GM19468 (cell line): ENCODE measurements at regions not wholly inside any gene's neighbourhood (a gene's known extent, or its start where the extent isn't known, plus 50 kb on each side); places are given as distances from the start of the nearest gene placed in this dataset.
"Not testable (repeated sequence)": the region's sequence is repeated elsewhere in the genome, so short reads cannot be mapped to it uniquely, and the experiment has no call there.

Experiments
- ATAC-seq: cut with Tn5 transposase; IDR thresholded peaks from one replicate; pipeline ENCODE4 v1.9.1; 2021; ENCODE audit warnings: mild to moderate bottlenecking, moderate library complexity, moderate number of reproducible peaks; ENCODE audit not compliant: unreplicated experiment; ENCODE audit errors: extremely low read depth

- no peak for ATAC-seq
Measured at GRCh38 chr18:22827741-22828140, 105.4 kb upstream of the RBBP8 start.

DNA sequence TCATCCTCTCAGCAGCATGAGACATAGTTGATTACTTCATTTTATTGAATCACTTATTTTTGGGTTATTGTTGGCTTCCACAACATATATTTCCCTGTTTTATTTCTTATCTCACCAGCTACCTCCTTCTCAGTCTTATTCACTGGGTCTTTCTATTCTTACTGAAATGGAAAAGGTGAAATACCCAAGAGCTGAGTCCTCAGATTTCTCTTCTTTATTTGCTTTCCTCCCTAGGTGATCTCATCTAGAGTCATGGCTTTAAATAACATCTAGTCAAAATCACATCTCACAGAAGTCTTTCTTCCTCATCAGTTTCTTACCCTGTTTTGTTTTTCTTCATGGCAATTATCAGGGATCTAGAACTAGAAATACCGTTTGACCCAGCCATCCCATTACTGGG lies 105.0 kb upstream of the RBBP8 start:
- ATAC-seq: no peak

DNA sequence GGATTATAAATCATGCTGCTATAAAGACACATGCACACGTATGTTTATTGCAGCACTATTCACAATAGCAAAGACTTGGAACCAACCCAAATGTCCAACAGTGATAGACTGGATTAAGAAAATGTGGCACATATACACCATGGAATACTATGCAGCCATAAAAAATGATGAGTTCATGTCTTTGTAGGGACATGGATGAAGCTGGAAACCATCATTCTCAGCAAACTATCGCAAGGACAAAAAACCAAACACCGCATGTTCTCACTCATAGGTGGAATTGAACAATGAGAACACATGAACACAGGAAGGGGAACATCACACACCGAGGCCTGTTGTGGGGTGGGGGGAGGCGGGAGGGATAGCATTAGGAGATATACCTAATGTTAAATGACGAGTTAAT lies 104.5 kb upstream of the RBBP8 start:
- ATAC-seq: not testable (repeated sequence)

- no peak for ATAC-seq
Measured at GRCh38 chr18:22829781-22830180, 103.3 kb upstream of the RBBP8 start.

- no peak for ATAC-seq
Measured at GRCh38 chr18:22830511-22830910, 102.6 kb upstream of the RBBP8 start.

GRCh38 chr18:22831441-22831904 lies 101.7 kb upstream of the RBBP8 start:
- no peak for ATAC-seq

- ATAC-seq: no peak
Measured at GRCh38 chr18:22836932-22837331, 96.2 kb upstream of the RBBP8 start.

DNA sequence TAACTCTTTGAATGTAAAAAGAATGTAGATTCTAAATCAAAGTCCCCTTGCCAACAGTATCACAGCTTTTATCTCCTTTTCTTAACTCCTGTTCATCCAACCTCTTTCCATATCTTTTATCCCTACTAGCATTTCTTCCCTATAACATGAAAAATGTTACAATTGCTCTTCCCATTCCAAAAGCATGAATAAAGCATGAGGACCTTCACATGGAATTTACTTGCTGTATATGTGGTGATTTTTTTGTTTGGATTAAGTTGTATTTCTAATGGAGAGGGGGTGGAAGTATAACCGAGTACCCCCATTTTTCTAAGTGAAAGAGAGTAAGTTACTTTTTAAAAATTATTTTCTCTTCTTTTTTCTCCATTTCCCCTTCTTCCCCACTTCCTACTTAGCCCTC lies 94.9 kb upstream of the RBBP8 start:
- ATAC-seq: no peak

DNA sequence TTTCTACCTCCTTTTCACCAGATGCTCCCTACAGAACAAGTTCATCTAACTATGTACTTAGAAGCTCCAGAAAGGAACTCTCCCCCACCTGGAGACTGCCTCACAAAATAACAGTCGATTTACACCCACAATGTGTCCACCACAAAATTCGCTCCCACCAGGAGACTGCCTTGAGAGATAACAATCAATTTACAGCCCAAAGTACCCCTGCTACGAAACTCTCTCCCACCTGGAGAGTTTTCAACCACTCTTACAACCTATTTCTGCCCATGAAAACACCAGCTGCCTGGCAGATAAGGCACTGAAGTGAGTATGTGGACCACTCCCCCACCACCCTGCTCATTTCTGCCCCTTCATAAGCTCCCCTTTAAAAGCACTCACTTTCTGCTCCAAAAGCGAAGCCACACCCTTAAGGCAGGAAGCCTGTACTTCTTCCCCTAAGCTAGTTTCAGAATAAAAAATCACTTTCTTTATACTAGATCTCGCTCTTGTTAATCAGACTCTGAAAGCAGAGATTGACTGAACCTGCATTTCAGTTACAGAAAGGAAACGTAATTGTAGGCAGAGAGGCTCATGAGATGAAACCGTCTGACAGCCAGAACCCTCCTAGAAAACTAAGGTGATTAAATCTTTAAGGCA lies 94.4 kb upstream of the RBBP8 start:
- ATAC-seq: peak; percentile 42

GRCh38 chr18:22839340-22839821 lies 93.7 kb upstream of the RBBP8 start:
- no peak for ATAC-seq

DNA sequence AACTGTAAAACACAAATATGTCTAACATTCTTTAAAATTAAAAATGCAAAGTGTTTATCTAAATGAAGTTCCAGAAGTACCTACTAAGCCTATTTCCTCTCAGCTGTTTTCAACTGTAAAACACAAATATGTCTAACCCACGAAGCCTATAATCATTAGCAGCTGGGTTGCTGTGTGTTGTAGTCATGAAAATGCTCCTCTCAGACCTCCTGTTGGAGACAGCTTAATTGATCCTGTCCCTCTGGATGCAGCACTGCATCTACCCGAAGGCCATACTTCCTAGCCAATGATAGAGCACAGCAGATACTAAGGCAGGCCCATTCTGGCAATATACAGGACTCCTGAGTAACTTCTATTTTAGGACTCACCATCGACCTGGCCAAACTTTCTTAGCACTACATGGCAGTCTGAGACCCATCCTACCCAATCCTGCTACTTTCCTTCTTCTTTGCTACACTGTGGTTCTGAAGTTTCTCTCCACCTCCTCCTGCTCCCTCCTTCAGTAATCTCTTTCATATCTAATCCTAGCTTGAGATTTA lies 92.5 kb upstream of the RBBP8 start:
- no peak for ATAC-seq

DNA sequence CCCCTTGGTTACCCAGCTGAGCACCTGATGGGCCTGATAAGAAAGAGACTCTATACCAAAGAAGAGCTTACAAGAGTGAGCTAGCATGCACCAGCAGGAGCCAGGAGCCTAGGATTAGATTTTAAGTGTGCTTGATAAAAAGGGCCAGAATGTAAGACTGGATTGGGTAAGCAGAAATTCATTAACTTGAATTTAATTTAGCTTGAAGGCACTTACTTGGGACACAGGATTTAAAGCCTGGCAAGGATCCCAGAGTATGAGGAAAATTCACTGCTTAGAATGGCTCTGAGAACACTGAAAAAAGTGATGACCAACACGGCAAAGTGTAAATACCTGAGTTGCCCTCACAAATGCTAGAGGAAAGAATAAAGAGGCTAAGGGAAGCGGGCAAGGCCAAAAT lies 91.3 kb upstream of the RBBP8 start:
- ATAC-seq: no peak

DNA sequence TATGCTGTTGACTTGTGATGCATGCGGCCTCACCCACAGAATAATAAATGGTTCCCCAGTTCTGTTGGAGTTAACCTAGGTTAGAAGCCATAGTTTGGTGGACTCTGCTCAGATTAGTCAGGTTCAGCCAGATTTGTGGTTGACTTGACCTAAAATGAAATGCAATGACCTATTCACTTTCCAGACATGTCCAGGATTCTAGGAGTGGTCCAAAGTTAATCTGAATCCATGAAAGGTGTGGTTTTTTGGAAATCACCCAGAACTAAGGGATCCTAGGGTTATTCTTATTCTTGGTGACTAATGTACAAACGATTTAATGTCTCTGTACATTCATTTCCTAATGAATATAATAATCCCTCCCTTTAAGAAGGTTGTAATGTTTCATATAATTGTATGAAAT lies 88.9 kb upstream of the RBBP8 start:
- ATAC-seq: no peak

DNA sequence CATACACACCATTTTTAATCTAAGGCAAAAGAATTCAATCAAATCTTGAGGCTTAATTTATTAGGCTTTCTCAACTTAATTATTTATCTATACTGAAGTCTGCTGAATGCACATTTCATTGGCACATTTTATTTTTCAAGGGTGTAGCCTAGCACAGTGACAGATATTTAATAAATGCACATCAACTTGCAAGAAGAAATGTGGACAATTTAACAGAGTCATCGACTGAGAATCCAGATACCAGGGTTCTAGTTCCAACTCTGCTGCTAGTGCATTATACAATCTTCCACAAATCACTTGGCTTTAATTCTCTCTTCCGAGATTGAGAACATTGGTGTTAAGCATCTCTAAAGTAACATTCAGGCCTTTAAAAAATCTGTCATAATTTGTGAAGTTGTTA lies 88.5 kb upstream of the RBBP8 start:
- ATAC-seq: no peak

GRCh38 chr18:22846088-22846683 lies 86.9 kb upstream of the RBBP8 start:
- ATAC-seq: no peak

DNA sequence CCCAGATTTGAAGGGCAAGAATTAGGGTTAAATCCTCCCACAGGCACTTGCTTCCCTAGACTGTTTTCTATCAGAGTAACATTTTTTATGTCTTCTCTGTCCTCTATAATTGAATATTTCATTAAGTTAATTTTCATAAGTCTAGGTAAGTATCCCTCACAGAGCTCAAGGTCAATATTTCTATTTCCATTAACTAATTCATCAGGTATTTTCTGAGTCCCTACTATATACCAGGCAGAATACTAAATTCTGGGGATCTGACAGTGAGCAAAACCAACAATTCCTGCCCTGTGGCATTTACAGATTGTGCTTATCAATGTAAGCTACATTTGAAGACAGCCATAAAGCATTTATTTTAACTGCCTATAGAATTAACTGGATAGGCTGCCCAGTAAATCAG lies 86.4 kb upstream of the RBBP8 start:
- no peak for ATAC-seq

DNA sequence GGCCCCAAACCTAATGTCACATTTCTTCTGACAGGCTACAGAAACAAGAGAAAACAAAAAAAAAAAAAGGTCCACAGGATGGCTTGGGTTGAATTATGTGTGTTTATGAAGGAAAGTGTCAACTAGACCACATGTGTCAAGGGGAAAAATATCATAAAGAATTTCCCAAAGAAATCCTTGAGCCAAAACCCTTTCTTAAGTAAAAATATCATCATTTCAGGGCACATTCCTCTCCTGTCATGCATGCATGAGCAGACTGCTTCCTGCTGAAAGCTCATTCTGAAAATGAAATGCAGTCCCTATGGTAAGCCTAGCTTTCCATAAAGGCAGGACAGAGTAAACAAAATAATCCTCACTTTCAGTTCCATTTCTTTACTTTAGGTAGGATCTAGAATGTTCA lies 85.7 kb upstream of the RBBP8 start:
- ATAC-seq: no peak

DNA sequence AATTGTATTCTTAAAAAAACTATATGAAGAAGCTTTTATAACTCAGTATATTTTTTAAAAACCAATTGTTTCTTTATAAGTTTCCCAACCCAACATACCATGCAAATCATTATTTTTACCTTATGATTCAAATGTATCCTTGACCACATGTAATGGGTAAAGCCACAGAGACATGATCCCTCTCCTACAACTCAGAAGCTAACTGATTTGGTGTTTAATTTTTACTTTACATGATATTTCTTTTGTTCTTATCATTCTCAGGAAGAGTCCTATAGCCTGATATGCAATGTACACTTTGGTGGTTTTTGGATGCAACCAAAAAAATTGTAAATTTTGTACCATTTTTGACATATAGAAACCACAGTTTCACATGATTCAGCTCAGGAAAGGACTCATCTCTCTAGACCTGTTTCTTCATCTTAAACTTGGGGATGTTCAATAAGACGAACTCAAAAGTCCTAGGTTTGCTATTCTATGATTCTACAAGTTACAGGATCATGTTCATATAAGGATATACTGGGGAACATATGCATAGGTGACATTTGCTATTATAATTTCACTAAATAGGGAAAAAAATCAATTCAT lies 85.2 kb upstream of the RBBP8 start:
- no peak for ATAC-seq

GRCh38 chr18:22848615-22849014 lies 84.5 kb upstream of the RBBP8 start:
- ATAC-seq: no peak

DNA sequence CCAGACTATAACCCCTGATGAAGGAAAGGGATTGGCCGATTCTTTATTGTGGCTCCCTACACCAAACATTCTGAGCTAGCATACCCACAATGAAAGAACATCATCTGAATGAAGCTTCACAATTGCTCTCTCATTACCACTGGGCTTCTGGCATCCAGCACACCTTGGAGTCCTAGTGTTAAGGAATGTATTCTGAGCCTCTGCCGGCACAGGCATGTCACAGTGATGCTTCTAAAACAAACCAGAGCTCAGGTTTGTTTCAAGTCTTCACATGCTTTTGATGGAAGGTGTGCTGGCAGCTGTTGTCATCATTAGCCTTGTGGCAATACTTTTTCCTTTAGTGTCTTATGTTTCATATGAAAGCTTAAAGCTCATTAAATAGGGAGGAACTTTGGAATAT lies 76.3 kb upstream of the RBBP8 start:
- ATAC-seq: no peak

GRCh38 chr18:22858121-22858520 lies 75.0 kb upstream of the RBBP8 start:
- ATAC-seq: no peak
